ENCODE measurements at regions not wholly inside any gene's neighbourhood (a gene's known extent, or its start where the extent isn't known, plus 50 kb on each side); places are given as distances from the start of the nearest gene placed in this dataset.

DNA sequence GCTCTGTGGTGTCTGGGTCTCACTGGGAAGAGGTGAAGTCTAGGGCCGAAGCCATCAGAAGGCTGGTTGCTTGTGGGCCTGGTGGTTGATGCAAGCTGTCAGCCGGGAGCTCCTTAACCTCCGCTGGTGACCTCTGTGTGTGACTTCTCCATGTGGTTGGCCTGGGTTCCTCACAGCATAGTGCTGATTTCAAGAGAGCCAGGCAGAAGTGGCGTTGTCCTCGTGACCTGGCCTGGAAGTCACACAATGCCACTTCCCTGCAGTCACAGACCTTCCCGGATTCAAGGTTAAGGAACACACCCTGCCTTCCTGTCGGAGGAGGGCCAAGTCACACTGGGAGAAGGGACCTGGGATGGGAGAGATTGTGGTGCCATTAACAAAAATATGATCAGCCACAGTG, 303.7 kb upstream of the HS6ST1 start (continued):
- TF ChIP-seq, protein P1, sequence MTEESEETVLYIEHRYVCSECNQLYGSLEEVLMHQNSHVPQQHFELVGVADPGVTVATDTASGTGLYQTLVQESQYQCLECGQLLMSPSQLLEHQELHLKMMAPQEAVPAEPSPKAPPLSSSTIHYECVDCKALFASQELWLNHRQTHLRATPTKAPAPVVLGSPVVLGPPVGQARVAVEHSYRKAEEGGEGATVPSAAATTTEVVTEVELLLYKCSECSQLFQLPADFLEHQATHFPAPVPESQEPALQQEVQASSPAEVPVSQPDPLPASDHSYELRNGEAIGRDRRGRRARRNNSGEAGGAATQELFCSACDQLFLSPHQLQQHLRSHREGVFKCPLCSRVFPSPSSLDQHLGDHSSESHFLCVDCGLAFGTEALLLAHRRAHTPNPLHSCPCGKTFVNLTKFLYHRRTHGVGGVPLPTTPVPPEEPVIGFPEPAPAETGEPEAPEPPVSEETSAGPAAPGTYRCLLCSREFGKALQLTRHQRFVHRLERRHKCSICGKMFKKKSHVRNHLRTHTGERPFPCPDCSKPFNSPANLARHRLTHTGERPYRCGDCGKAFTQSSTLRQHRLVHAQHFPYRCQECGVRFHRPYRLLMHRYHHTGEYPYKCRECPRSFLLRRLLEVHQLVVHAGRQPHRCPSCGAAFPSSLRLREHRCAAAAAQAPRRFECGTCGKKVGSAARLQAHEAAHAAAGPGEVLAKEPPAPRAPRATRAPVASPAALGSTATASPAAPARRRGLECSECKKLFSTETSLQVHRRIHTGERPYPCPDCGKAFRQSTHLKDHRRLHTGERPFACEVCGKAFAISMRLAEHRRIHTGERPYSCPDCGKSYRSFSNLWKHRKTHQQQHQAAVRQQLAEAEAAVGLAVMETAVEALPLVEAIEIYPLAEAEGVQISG (CRISPR knock-in tag; IDR thresholded peaks at IDR 0.05): no peak
- no peak for TF ChIP-seq PHF5A (CRISPR knock-in tag; IDR thresholded peaks at IDR 0.05; ENCODE audit: low read depth, unreplicated experiment)
- TF ChIP-seq ZBTB7B (CRISPR knock-in tag; IDR thresholded peaks at IDR 0.05): no peak
- TF ChIP-seq, protein P2, sequence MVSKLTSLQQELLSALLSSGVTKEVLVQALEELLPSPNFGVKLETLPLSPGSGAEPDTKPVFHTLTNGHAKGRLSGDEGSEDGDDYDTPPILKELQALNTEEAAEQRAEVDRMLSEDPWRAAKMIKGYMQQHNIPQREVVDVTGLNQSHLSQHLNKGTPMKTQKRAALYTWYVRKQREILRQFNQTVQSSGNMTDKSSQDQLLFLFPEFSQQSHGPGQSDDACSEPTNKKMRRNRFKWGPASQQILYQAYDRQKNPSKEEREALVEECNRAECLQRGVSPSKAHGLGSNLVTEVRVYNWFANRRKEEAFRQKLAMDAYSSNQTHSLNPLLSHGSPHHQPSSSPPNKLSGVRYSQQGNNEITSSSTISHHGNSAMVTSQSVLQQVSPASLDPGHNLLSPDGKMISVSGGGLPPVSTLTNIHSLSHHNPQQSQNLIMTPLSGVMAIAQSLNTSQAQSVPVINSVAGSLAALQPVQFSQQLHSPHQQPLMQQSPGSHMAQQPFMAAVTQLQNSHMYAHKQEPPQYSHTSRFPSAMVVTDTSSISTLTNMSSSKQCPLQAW (CRISPR knock-in tag; IDR thresholded peaks at IDR 0.05): no peak
- no peak for TF ChIP-seq ZBTB3 (CRISPR knock-in tag; IDR thresholded peaks at IDR 0.05; ENCODE audit: borderline replicate concordance, low read depth)
- no peak for TF ChIP-seq ZNF468 (CRISPR knock-in tag; IDR thresholded peaks at IDR 0.05)
- no peak for TF ChIP-seq GTF3A (CRISPR knock-in tag; conservative IDR thresholded peaks at IDR 0.05)

- peaks cover 16% of the 10 kb centered on the region for H3K4me1 ChIP-seq (ENCODE audit: insufficient read depth, low read length)
- H3K9me3 ChIP-seq (ENCODE audit: low read length): no peaks in the 10 kb centered on the region
- H3K27ac ChIP-seq (ENCODE audit: extremely low read length, insufficient read depth, low read length): no peak overlapping the region
- 33% methylated on average over 13 of the region's 13 CpGs for WGBS (ENCODE audit: low lambda C conversion rate)
- H3K4me2 ChIP-seq (ENCODE audit: low read depth, low read length): no peak overlapping the region
- ChIA-PET CTCF (ENCODE audit: low intra/inter-chr PET ratio, low total read pairs) (no interaction called here), POLR2A (no interaction called here)
- DNase-seq (ENCODE audit: low spot score): no peak
- H3K27me3 ChIP-seq (ENCODE audit: control insufficient read depth in 1 of 2, insufficient read depth in 2 of 2, low read length in 2 of 2): peaks cover 1 to 24% of the 10 kb centered on the region in 2 experiments; a peak in 2 of 5 replicates
- no peak for ATAC-seq
- intact Hi-C loops (cut with micrococcal nuclease; ENCODE audit: unreplicated experiment) (no loop called here), in situ Hi-C loops (cut with HindIII; ENCODE audit: extremely low pct_ligation_motif_present, low pct_unique_long_range_greater_than_20kb) (no loop called here)
- no peak overlapping the region for H2AFZ ChIP-seq (ENCODE audit: low read length)
- FAIRE-seq: no peak
- no peak overlapping the region for H3K4me3 ChIP-seq (replicated peaks in 1 of 3; ENCODE audit: insufficient read depth in 1 of 3, low read depth in 2 of 3, low read length in 3 of 3)
- BruUV-seq (replicated peaks): no TSS peak
- H3K9ac ChIP-seq (ENCODE audit: insufficient read depth, low read depth, low read length): no peak overlapping the region
- no peaks in the 10 kb centered on the region for H3K79me2 ChIP-seq (ENCODE audit: insufficient read depth, low read length)
- H4K20me1 ChIP-seq (ENCODE audit: insufficient read depth, low read length): no peaks in the 10 kb centered on the region
- no peaks in the 10 kb centered on the region for H3K36me3 ChIP-seq (replicated peaks in 1 of 2; ENCODE audit: control insufficient read depth in 1 of 2, insufficient read depth in 2 of 2, low read length in 2 of 2)
- no peak for TF ChIP-seq MED8 (CRISPR knock-in tag; IDR thresholded peaks at IDR 0.05; ENCODE audit: insufficient replicate concordance)
- no peak for TF ChIP-seq MTF1 (CRISPR knock-in tag; IDR thresholded peaks at IDR 0.05)
- TF ChIP-seq ETV6 (CRISPR knock-in tag; conservative IDR thresholded peaks at IDR 0.05): no peak
- TF ChIP-seq HNRNPLL (IDR thresholded peaks at IDR 0.05; ENCODE audit: low read depth, low read length, poor library complexity, severe bottlenecking): no peak
- no peak for TF ChIP-seq PHF5A (CRISPR knock-in tag; IDR thresholded peaks at IDR 0.05; ENCODE audit: low read depth, unreplicated experiment)
- no peak for TF ChIP-seq DNMT1 (CRISPR knock-in tag; IDR thresholded peaks at IDR 0.05)
- no peak for TF ChIP-seq RBM22 (optimal IDR thresholded peaks at IDR 0.05; ENCODE audit: low read length)
Observed at GRCh38 chr2:128622955-128623620, 304.4 kb upstream of the HS6ST1 start.
